ENCODE measurements at regions not wholly inside any gene's neighbourhood (a gene's known extent, or its start where the extent isn't known, plus 50 kb on each side); places are given as distances from the start of the nearest gene placed in this dataset.

- H3K27ac ChIP-seq = no peak overlapping the region
- TF ChIP-seq CTCF (IDR thresholded peaks at IDR 0.05) = no peak
- no peak overlapping the region for H3K4me3 ChIP-seq
- no peak for DNase-seq (ENCODE audit: low spot score)
Measured at GRCh38 chr5:15376088-15376487, 123.9 kb upstream of the FBXL7 start.

DNA sequence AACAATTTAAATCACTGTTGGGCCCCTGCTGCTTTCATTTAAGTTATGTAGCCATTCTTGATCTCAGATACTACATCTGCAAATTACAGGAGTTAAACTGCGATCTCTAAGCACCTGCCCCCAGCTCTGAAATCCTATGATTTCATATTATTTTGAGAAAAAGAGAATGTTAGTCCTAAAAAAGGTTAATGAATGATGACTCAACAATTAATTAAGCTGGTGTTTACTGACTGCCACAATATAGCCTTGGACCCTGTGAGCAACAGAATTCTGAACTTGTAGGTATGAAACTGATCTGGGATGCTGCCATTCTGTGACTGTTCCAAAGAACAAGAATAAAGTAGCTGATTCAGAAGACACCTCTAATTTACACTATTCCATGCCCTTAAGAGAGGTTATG is 124.4 kb upstream of the FBXL7 start:
- Histone ChIP-seq H3K27ac (no peak overlapping the region), H3K4me3 (no peak overlapping the region)
- no peak for DNase-seq (ENCODE audit: low spot score)
- no peak for TF ChIP-seq CTCF (IDR thresholded peaks at IDR 0.05)

DNA sequence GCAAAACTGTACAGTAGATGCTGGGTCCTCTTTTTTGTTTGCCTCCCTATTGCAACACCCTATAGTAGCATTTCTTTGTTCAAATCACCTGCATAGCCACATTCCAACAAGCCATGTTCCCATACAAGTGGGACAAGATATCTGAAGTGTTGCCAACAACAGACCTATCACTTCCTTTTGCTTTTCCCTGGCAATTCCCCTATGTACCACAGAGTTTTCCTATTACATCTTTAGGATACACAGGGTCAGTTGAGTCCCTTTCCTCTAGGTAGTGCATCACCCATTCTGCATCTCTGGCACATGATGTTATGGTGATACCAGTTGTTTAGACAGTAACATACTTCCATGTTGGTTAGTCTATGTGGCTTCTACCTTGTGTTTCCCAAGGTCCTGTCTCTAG is 125.1 kb upstream of the FBXL7 start:
- no peak overlapping the region for H3K4me3 ChIP-seq
- no peak for TF ChIP-seq CTCF (IDR thresholded peaks at IDR 0.05)
- no peak overlapping the region for H3K27ac ChIP-seq
- no peak for DNase-seq (ENCODE audit: low spot score)

DNA sequence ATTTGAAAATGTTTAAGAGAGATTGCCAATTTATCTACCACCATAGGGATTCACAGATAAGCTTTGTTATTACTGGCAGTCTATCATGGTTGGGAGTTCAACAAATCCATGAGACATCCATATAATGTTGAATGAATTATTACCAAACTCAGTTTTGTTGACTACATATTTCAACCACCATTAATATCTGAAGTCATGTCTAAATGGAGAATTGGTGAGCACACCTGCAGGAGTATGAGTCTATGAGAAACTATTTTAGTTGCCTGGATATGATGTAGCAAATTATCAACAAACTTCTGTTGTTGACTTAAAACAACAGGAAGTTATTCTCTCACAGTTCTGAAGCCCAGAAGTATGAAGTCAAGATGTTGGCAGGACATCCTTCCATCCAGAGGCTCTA is 126.8 kb upstream of the FBXL7 start:
- no peak overlapping the region for H3K27ac ChIP-seq
- DNase-seq (ENCODE audit: low spot score) = no peak
- no peak for TF ChIP-seq CTCF (IDR thresholded peaks at IDR 0.05)
- H3K4me3 ChIP-seq = no peak overlapping the region

- no peak for DNase-seq (ENCODE audit: low spot score)
- H3K27ac ChIP-seq = no peak overlapping the region
- H3K4me3 ChIP-seq = no peak overlapping the region
- TF ChIP-seq CTCF (IDR thresholded peaks at IDR 0.05) = no peak
Measured at GRCh38 chr5:15371184-15371583, 128.8 kb upstream of the FBXL7 start.

- Histone ChIP-seq H3K27ac (no peak overlapping the region), H3K4me3 (no peak overlapping the region)
- no peak for TF ChIP-seq CTCF (IDR thresholded peaks at IDR 0.05)
- no peak for DNase-seq (ENCODE audit: low spot score)
Measured at GRCh38 chr5:15368835-15369234, 131.1 kb upstream of the FBXL7 start.

- DNase-seq (ENCODE audit: low spot score) = no peak
- Histone ChIP-seq H3K4me3 (no peak overlapping the region), H3K27ac (no peak overlapping the region)
- TF ChIP-seq CTCF (IDR thresholded peaks at IDR 0.05) = no peak
Measured at GRCh38 chr5:15367489-15367888, 132.5 kb upstream of the FBXL7 start.

All from coronary artery (tissue), 2 donors.